Panc1 (cell line): ENCODE measurements at regions not wholly inside any gene's neighbourhood (a gene's known extent, or its start where the extent isn't known, plus 50 kb on each side); places are given as distances from the start of the nearest gene placed in this dataset.

ENCODE experiments used
- ATAC-seq: fragments of 200-7000 bp; cut with Tn5 transposase; 2 replicates; pipeline ENCODE4 v1.9.1; 2020; ENCODE audit warnings: mild to moderate bottlenecking, moderate library complexity
- BruUV-seq: library from RNA; stranded (reverse); fragments of 400-500 nt; replicated peaks from 2 replicates; lab custom pipeline; 2021; lab: Mats Ljungman, UMichigan
- CTCF ChIA-PET: fragments of 300-600 bp; sonication (Branson Sonifier 250); formaldehyde crosslinking; loops from one replicate; lab custom pipeline; 2022; ENCODE audit warnings: antibody characterized with exemption; lab: Charles Lee
- POLR2A ChIA-PET: fragments of 300-600 bp; sonication (Branson Sonifier 250); formaldehyde crosslinking; loops from one replicate; lab custom pipeline; 2022; ENCODE audit warnings: antibody characterized with exemption; lab: Charles Lee
- DNase-seq: peaks from one replicate; pipeline ENCODE4 v3.0.0-alpha.2; 2010; ENCODE audit warnings: low read depth, low spot score
- H3K27ac ChIP-seq: 2 replicates; pipeline ENCODE4 v1.5.1; 2011; ENCODE audit warnings: mild to moderate bottlenecking, low read length, inconsistent platforms
- H3K27me3 ChIP-seq: fragments of 200-500 bp; sonication (Bioruptor generic); 2 replicates; pipeline ENCODE4 v1.6.0; 2014; ENCODE audit warnings: low read length, inconsistent platforms; ENCODE audit not compliant: control insufficient read depth, insufficient read depth
- H3K36me3 ChIP-seq: fragments of 200-500 bp; sonication (Bioruptor generic); 2 replicates; pipeline ENCODE4 v1.5.1; 2014; ENCODE audit warnings: inconsistent platforms, mild to moderate bottlenecking, low read length, moderate library complexity; ENCODE audit not compliant: control insufficient read depth, insufficient read depth
- H3K4me1 ChIP-seq: 2 replicates; pipeline ENCODE4 v1.5.1; 2011; ENCODE audit warnings: inconsistent platforms, mild to moderate bottlenecking, low read length, moderate library complexity; ENCODE audit not compliant: control insufficient read depth, insufficient read depth
- H3K4me3 ChIP-seq, 2 experiments: 2 replicates each; pipeline ENCODE4 v1.5.1; 2011 to 2012; ENCODE audit warnings: low read depth in 2 of 2, low read length in 2 of 2, mild to moderate bottlenecking in 2 of 2, inconsistent platforms in 1 of 2, moderate library complexity in 1 of 2
- H3K9me3 ChIP-seq: fragments of 200-500 bp; sonication (Bioruptor generic); 2 replicates; pipeline ENCODE4 v1.5.1; 2014; ENCODE audit warnings: low read depth, mild to moderate bottlenecking, inconsistent platforms, low read length, moderate library complexity; ENCODE audit not compliant: control insufficient read depth, insufficient read depth
- POLR2AphosphoS5 ChIP-seq: IDR thresholded peaks from 2 replicates; pipeline ENCODE4 v1.6.1; 2012; ENCODE audit warnings: mild to moderate bottlenecking, low read depth, low read length, moderate library complexity
- REST ChIP-seq, 2 experiments: IDR thresholded peaks; 2 replicates each; pipeline ENCODE4 v1.6.1; 2011 to 2012; ENCODE audit warnings: low read depth in 2 of 2, control low read depth in 1 of 2, low read length in 1 of 2, mild to moderate bottlenecking in 1 of 2, moderate library complexity in 1 of 2; ENCODE audit not compliant: insufficient read depth in 1 of 2
- SIN3A ChIP-seq: IDR thresholded peaks from 2 replicates; pipeline ENCODE4 v1.6.1; 2012; ENCODE audit warnings: low read depth, mild to moderate bottlenecking, low read length, moderate library complexity, borderline replicate concordance; ENCODE audit not compliant: insufficient read depth
- TCF7L2 ChIP-seq: IDR thresholded peaks from 2 replicates; pipeline ENCODE4 v1.6.1; 2011; ENCODE audit warnings: mild to moderate bottlenecking, low read depth, low read length, inconsistent platforms
- in situ Hi-C: cut with HindIII; loops from 2 replicates; pipeline ENCODE4 v1.10.0; 2016; ENCODE audit warnings: low sequenced_read_pairs, low pct_unique_long_range_greater_than_20kb
- intact Hi-C: fragments of 100-400 bp; cut with micrococcal nuclease; formaldehyde crosslinking; loops from one replicate; pipeline ENCODE4 v1.10.0; 2022; ENCODE audit not compliant: unreplicated experiment
- TF ChIP-seq, protein P1 (sequence below): fragments of 450-650 bp; IDR thresholded peaks from 2 replicates; pipeline ENCODE4 v1.5.1; 2017; ENCODE audit warnings: mild to moderate bottlenecking

DNA sequence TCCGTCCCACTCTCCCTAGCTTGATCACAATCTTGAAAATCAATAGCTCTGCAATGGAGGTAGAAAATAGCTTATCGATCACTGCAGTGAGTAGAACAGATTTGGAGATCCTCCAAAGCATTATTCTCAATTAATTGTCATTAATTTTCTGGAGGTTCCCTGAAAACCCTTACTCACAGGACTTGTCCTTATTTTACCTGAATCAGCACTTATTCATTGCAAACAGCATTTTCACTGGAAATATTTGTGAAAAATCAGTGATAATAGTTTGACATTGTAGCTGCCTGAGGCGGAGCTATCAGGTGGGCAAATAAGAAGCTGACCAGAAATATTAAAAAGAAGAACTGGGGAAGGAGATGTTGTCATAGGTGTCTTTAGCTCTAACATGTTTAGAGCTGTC, 294.6 kb upstream of the ZSWIM2 start:
- Histone ChIP-seq H3K36me3 (no peaks in the 10 kb centered on the region), H3K27ac (no peak overlapping the region), H3K27me3 (no peaks in the 10 kb centered on the region), H3K4me1 (no peaks in the 10 kb centered on the region), H3K4me3 (no peak overlapping the region), H3K9me3 (no peaks in the 10 kb centered on the region)
- TF ChIP-seq POLR2AphosphoS5 (no peak), TCF7L2 (no peak), SIN3A (no peak), REST (IDR thresholded peaks at IDR 0.05; ENCODE audit: insufficient read depth in 1 of 2, low read depth in 2 of 2, low read length in 1 of 2) (no peak)
- TF ChIP-seq, protein P1, sequence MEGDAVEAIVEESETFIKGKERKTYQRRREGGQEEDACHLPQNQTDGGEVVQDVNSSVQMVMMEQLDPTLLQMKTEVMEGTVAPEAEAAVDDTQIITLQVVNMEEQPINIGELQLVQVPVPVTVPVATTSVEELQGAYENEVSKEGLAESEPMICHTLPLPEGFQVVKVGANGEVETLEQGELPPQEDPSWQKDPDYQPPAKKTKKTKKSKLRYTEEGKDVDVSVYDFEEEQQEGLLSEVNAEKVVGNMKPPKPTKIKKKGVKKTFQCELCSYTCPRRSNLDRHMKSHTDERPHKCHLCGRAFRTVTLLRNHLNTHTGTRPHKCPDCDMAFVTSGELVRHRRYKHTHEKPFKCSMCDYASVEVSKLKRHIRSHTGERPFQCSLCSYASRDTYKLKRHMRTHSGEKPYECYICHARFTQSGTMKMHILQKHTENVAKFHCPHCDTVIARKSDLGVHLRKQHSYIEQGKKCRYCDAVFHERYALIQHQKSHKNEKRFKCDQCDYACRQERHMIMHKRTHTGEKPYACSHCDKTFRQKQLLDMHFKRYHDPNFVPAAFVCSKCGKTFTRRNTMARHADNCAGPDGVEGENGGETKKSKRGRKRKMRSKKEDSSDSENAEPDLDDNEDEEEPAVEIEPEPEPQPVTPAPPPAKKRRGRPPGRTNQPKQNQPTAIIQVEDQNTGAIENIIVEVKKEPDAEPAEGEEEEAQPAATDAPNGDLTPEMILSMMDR = no peak
- ATAC-seq = no peak
- CTCF ChIA-PET = no interaction called here
- DNase-seq = no peak
- no TSS peak for BruUV-seq
- intact Hi-C loops (no loop called here), in situ Hi-C loops (no loop called here)
- POLR2A ChIA-PET = no interaction called here

- ChIA-PET CTCF (no interaction called here), POLR2A (no interaction called here)
- Histone ChIP-seq H3K27me3 (no peaks in the 10 kb centered on the region), H3K27ac (no peak overlapping the region), H3K4me1 (no peaks in the 10 kb centered on the region), H3K9me3 (no peaks in the 10 kb centered on the region), H3K36me3 (no peaks in the 10 kb centered on the region), H3K4me3 (no peak overlapping the region)
- intact Hi-C loops = loop anchor here (2.0 kb wide), 1 partner anchor 313 kb away; no protein-coding TSS in a partner anchor
- in situ Hi-C loops = no loop called here
- DNase-seq (no peak), ATAC-seq (no peak)
- TF ChIP-seq REST (IDR thresholded peaks at IDR 0.05; ENCODE audit: insufficient read depth in 1 of 2, low read depth in 2 of 2, low read length in 1 of 2) = no peak
- TF ChIP-seq, protein P1 = no peak
- TF ChIP-seq TCF7L2 = no peak
- TF ChIP-seq POLR2AphosphoS5 = no peak
- TF ChIP-seq SIN3A = no peak
- BruUV-seq = no TSS peak
These were observed 290.5 kb upstream of the ZSWIM2 start for GRCh38 chr2:187139469-187139868.
